MM.1S (cell line): ENCODE measurements at regions not wholly inside any gene's neighbourhood (a gene's known extent, or its start where the extent isn't known, plus 50 kb on each side); places are given as distances from the start of the nearest gene placed in this dataset.

Experiments used
- DNase-seq: peaks from one replicate; pipeline ENCODE4 v3.0.0-alpha.2; 2015
- H2AFZ ChIP-seq: fragments of 300-600 bp; sonication (generic); 2 replicates; pipeline ENCODE4 v1.6.0; 2016; ENCODE audit warnings: antibody characterized with exemption, low read length
- H3F3A ChIP-seq: fragments of 300-600 bp; sonication (generic); 2 replicates; pipeline ENCODE4 v1.6.1; 2016; ENCODE audit warnings: mild to moderate bottlenecking, antibody characterized with exemption, low read length, moderate library complexity, mixed read lengths; ENCODE audit not compliant: insufficient read depth
- H3K27ac ChIP-seq: fragments of 300-600 bp; sonication (generic); 2 replicates; pipeline ENCODE4 v1.5.1; 2016; ENCODE audit warnings: mild to moderate bottlenecking, low read length
- H3K27me3 ChIP-seq: fragments of 300-600 bp; sonication (generic); replicated peaks from 2 replicates; pipeline ENCODE4 v1.6.0; 2016; ENCODE audit warnings: low read length; ENCODE audit not compliant: insufficient read depth
- H3K36me3 ChIP-seq: fragments of 300-600 bp; sonication (generic); replicated peaks from 2 replicates; pipeline ENCODE4 v1.6.1; 2016; ENCODE audit warnings: mild to moderate bottlenecking, low read length, mixed read lengths; ENCODE audit not compliant: insufficient read depth
- H3K4me1 ChIP-seq: fragments of 300-600 bp; sonication (generic); 2 replicates; pipeline ENCODE4 v1.6.1; 2016; ENCODE audit warnings: low read length, mixed read lengths
- H3K4me2 ChIP-seq: fragments of 300-600 bp; sonication (generic); 2 replicates; pipeline ENCODE4 v1.6.0; 2016; ENCODE audit warnings: low read depth, low read length
- H3K4me3 ChIP-seq: fragments of 300-600 bp; sonication (generic); 2 replicates; pipeline ENCODE4 v1.5.1; 2016; ENCODE audit warnings: low read length, mixed read lengths
- H3K79me2 ChIP-seq: fragments of 300-600 bp; sonication (generic); 2 replicates; pipeline ENCODE4 v1.6.1; 2016; ENCODE audit warnings: mixed run types, low read length, mixed read lengths
- H3K9ac ChIP-seq: fragments of 300-600 bp; sonication (generic); 2 replicates; pipeline ENCODE4 v1.6.1; 2016; ENCODE audit warnings: low read length, mixed read lengths
- H3K9me2 ChIP-seq: fragments of 300-600 bp; sonication (generic); replicated peaks from 2 replicates; pipeline ENCODE4 v1.6.1; 2016; ENCODE audit warnings: mild to moderate bottlenecking, low read length, mixed read lengths; ENCODE audit not compliant: insufficient read depth
- H3K9me3 ChIP-seq: fragments of 300-600 bp; sonication (generic); replicated peaks from 2 replicates; pipeline ENCODE4 v1.6.1; 2016; ENCODE audit warnings: mild to moderate bottlenecking, low read length, mixed read lengths; ENCODE audit not compliant: insufficient read depth
- H4K20me1 ChIP-seq: fragments of 300-600 bp; sonication (generic); 2 replicates; pipeline ENCODE4 v1.6.1; 2016; ENCODE audit warnings: mild to moderate bottlenecking, low read length, moderate library complexity, mixed read lengths; ENCODE audit not compliant: insufficient read depth
- CTCF ChIP-seq: fragments of 300-600 bp; sonication (generic); IDR thresholded peaks from 2 replicates; pipeline ENCODE4 v1.5.1; 2016; ENCODE audit warnings: antibody characterized with exemption, low read length, mixed read lengths
- EZH2 ChIP-seq: fragments of 300-600 bp; sonication (generic); optimal IDR thresholded peaks from 2 replicates; pipeline ENCODE3; 2017; ENCODE audit warnings: low read depth, mild to moderate bottlenecking, antibody characterized with exemption, low read length, mixed read lengths
- EZH2phosphoT487 ChIP-seq: fragments of 300-600 bp; sonication (generic); IDR thresholded peaks from 2 replicates; pipeline ENCODE4 v1.6.1; 2018; ENCODE audit warnings: antibody characterized with exemption, low read length

- TF ChIP-seq EZH2: no peak
- no peak for TF ChIP-seq EZH2phosphoT487
- no peak for TF ChIP-seq CTCF
- Histone ChIP-seq H4K20me1 (no peaks in the 10 kb centered on the region), H3F3A (no peaks in the 10 kb centered on the region), H3K4me3 (no peak overlapping the region), H3K9me2 (no peaks in the 10 kb centered on the region), H3K9me3 (no peaks in the 10 kb centered on the region), H3K27me3 (no peaks in the 10 kb centered on the region), H3K36me3 (no peaks in the 10 kb centered on the region), H3K79me2 (no peaks in the 10 kb centered on the region), H3K9ac (no peak overlapping the region), H2AFZ (no peak overlapping the region), H3K4me1 (no peaks in the 10 kb centered on the region), H3K4me2 (no peak overlapping the region), H3K27ac (no peak overlapping the region)
- no peak for DNase-seq
Observed at GRCh38 chr17:34487626-34488025, 91.8 kb upstream of the TMEM132E start.

GRCh38 chr17:34486761-34487160, 92.6 kb upstream of the TMEM132E start:
- H3K27me3 ChIP-seq: no peaks in the 10 kb centered on the region
- H3K27ac ChIP-seq: no peak overlapping the region
- no peak overlapping the region for H3K4me2 ChIP-seq
- H3K9ac ChIP-seq: no peak overlapping the region
- H3K79me2 ChIP-seq: no peaks in the 10 kb centered on the region
- no peak for TF ChIP-seq EZH2phosphoT487
- no peak for TF ChIP-seq CTCF
- TF ChIP-seq EZH2: no peak
- H3K9me3 ChIP-seq: no peaks in the 10 kb centered on the region
- H3F3A ChIP-seq: no peaks in the 10 kb centered on the region
- H3K4me3 ChIP-seq: no peak overlapping the region
- no peak for DNase-seq
- H2AFZ ChIP-seq: no peak overlapping the region
- H3K36me3 ChIP-seq: no peaks in the 10 kb centered on the region
- no peaks in the 10 kb centered on the region for H4K20me1 ChIP-seq
- H3K9me2 ChIP-seq: no peaks in the 10 kb centered on the region
- no peaks in the 10 kb centered on the region for H3K4me1 ChIP-seq

GRCh38 chr17:34485999-34486398, 93.4 kb upstream of the TMEM132E start:
- no peaks in the 10 kb centered on the region for H3K9me2 ChIP-seq
- no peak overlapping the region for H3K9ac ChIP-seq
- DNase-seq: no peak
- no peaks in the 10 kb centered on the region for H3K4me1 ChIP-seq
- no peaks in the 10 kb centered on the region for H4K20me1 ChIP-seq
- no peak overlapping the region for H3K27ac ChIP-seq
- TF ChIP-seq CTCF (no peak), EZH2phosphoT487 (no peak), EZH2 (no peak)
- no peaks in the 10 kb centered on the region for H3K9me3 ChIP-seq
- H3K79me2 ChIP-seq: no peaks in the 10 kb centered on the region
- H3K4me3 ChIP-seq: no peak overlapping the region
- no peak overlapping the region for H3K4me2 ChIP-seq
- no peaks in the 10 kb centered on the region for H3F3A ChIP-seq
- H3K36me3 ChIP-seq: no peaks in the 10 kb centered on the region
- H3K27me3 ChIP-seq: no peaks in the 10 kb centered on the region
- H2AFZ ChIP-seq: no peak overlapping the region
